GM12864 (cell line): ENCODE measurements at regions not wholly inside any gene's neighbourhood (a gene's known extent, or its start where the extent isn't known, plus 50 kb on each side); places are given as distances from the start of the nearest gene placed in this dataset.

Source experiments
- DNase-seq: peaks from one replicate; pipeline ENCODE4 v3.0.0-alpha.2; 2011; ENCODE audit warnings: low read depth
- H3K4me3 ChIP-seq: 2 replicates; pipeline ENCODE4 v1.5.1; 2011; ENCODE audit warnings: mild to moderate bottlenecking, low read depth, low read length, control low read depth
- TF ChIP-seq, protein P1 (sequence below): IDR thresholded peaks from 2 replicates; pipeline ENCODE4 v1.5.1; 2011; ENCODE audit warnings: low read depth, mild to moderate bottlenecking, moderate library complexity, low read length, control low read depth, inconsistent platforms; ENCODE audit errors: missing control alignments

DNA sequence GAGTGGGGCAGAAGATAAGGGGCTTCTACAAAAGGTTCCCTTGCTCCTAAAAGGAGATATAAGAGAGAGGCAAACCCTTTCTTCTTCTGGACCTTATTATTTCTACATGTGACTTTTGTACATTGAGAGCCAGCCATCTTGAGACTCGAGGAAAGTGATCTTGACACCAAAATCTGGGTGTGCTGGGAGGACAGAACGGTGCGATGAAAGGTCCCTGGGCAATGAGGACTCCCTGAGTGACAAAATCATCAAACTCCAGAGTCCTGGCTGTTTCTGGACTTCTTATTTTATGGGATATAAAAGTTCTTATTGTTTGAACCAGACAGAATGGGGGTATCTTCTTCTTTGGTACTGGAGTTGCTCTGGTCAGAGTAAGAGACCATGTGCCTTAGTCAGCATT is 411.0 kb downstream of the ZNF536 start:
- DNase-seq: no peak
- TF ChIP-seq, protein P1, sequence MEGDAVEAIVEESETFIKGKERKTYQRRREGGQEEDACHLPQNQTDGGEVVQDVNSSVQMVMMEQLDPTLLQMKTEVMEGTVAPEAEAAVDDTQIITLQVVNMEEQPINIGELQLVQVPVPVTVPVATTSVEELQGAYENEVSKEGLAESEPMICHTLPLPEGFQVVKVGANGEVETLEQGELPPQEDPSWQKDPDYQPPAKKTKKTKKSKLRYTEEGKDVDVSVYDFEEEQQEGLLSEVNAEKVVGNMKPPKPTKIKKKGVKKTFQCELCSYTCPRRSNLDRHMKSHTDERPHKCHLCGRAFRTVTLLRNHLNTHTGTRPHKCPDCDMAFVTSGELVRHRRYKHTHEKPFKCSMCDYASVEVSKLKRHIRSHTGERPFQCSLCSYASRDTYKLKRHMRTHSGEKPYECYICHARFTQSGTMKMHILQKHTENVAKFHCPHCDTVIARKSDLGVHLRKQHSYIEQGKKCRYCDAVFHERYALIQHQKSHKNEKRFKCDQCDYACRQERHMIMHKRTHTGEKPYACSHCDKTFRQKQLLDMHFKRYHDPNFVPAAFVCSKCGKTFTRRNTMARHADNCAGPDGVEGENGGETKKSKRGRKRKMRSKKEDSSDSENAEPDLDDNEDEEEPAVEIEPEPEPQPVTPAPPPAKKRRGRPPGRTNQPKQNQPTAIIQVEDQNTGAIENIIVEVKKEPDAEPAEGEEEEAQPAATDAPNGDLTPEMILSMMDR: no peak

GRCh38 chr19:30781519-30781918 is 409.3 kb downstream of the ZNF536 start:
- no peak for DNase-seq
- no peak overlapping the region for H3K4me3 ChIP-seq
- TF ChIP-seq, protein P1: no peak

More for the DNA sequence above, 411.0 kb downstream of the ZNF536 start:
- no peak overlapping the region for H3K4me3 ChIP-seq

DNA sequence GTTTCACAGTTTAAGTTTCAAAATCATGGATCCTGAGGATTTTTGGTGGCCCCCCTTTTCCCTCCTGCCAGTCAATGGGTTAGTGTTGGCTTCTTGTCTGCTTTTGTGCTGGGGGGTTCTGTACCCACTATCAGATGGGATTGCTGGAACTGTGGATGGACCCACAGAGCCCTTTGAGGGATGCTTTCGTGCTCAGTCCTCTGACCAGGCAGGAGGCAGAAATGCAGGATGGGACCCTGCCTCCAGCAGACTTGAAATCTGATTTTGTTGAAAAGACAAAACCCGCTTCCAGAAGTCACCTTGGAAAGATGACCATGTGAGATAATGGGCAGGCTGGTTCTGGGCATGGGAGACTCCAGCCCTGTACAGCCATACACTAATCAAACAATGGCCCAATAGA is 408.9 kb downstream of the ZNF536 start:
- H3K4me3 ChIP-seq: no peak overlapping the region
- DNase-seq: no peak
- TF ChIP-seq, protein P1: no peak

- TF ChIP-seq, protein P1: no peak
- H3K4me3 ChIP-seq: no peak overlapping the region
- no peak for DNase-seq
Measured at GRCh38 chr19:30780456-30780855, 408.3 kb downstream of the ZNF536 start.

GRCh38 chr19:30780032-30780431 is 407.8 kb downstream of the ZNF536 start:
- TF ChIP-seq, protein P1: no peak
- no peak for DNase-seq

DNA sequence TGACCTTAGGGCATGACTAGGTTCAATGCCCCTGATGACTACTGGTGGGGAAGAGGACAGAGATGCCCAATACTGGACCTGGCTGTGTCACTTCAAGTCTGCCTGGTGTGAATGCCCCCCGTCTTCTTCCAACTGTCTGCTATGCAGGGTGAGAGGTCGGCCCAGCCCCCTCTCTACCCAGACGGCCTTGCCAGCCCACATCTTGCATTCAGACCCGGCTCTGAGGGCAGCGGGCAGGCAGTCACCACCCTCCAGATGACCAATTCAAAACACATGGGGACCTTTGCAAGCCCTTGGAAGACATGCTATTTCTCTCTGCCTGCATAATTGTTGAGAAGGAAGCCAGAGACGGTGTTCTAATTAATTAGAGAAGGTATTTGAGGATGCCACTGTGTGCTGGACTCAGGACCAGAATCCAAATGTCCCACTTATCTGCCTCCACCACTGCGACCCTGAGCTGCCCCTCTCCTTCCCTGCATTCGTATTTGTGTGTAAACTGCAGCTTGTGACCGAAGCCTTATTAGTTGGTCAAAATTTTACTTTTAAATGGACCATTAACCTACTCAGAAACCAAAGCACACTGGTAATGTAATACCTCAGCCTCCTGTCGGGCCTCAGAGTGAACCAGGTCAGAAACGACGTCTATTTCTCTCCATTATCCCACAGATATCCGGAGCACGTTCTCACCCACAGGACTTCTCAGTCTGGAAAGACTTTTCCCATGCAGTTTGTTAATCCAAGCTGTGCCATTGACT is 407.0 kb downstream of the ZNF536 start:
- TF ChIP-seq, protein P1: no peak
- H3K4me3 ChIP-seq: no peak overlapping the region
- no peak for DNase-seq

More at GRCh38 chr19:30780032-30780431, 407.8 kb downstream of the ZNF536 start:
- H3K4me3 ChIP-seq: no peak overlapping the region

GRCh38 chr19:30778061-30778460 is 405.9 kb downstream of the ZNF536 start:
- no peak overlapping the region for H3K4me3 ChIP-seq
- no peak for DNase-seq
- TF ChIP-seq, protein P1: no peak
